OCI-LY1 (cell line): ENCODE measurements at regions not wholly inside any gene's neighbourhood (a gene's known extent, or its start where the extent isn't known, plus 50 kb on each side); places are given as distances from the start of the nearest gene placed in this dataset.

Experiments
- CTCF ChIP-seq: fragments of 200-600 bp; sonication (generic), shearing (Covaris generic); IDR thresholded peaks from 2 replicates; pipeline ENCODE4 v1.5.1; 2017; ENCODE audit warnings: mild to moderate bottlenecking, antibody characterized with exemption, low read length, moderate library complexity, mixed read lengths
- EZH2 ChIP-seq: fragments of 200-600 bp; sonication (generic), shearing (Covaris generic); IDR thresholded peaks from 2 replicates; pipeline ENCODE4 v1.8.0; 2017; ENCODE audit warnings: borderline replicate concordance, mixed run types, mild to moderate bottlenecking, antibody characterized with exemption, low read length, moderate library complexity, mixed read lengths

GRCh38 chr3:25110642-25111041 is 317.4 kb upstream of the RARB start:
- TF ChIP-seq CTCF (no peak), EZH2 (no peak)
